K562 (cell line): ENCODE measurements at regions not wholly inside any gene's neighbourhood (a gene's known extent, or its start where the extent isn't known, plus 50 kb on each side); places are given as distances from the start of the nearest gene placed in this dataset.
A peak's percentile ranks its signal among the peaks of the same experiment; 100 is the strongest.

Source experiments
- ATAC-seq: fragments of 200-7000 bp; cut with Tn5 transposase; 3 replicates; pipeline ENCODE4 v1.9.1; 2020; ENCODE audit warnings: moderate library complexity
- BruUV-seq: library from RNA; stranded (reverse); fragments of 400-500 nt; replicated peaks from 2 replicates; lab custom pipeline; 2021; lab: Mats Ljungman, UMichigan
- CTCF ChIA-PET: fragments of 300-600 bp; formaldehyde crosslinking; extraction: SDS; loops from one replicate; lab custom pipeline; 2021; ENCODE audit warnings: low intra/inter-chr PET ratio; lab: Yijun Ruan, JAX
- POLR2A ChIA-PET: fragments of 300-600, 350-650 bp; sonication (Branson Sonifier 250); formaldehyde crosslinking; extraction: SDS; loops from one replicate; lab custom pipeline; 2021; ENCODE audit warnings: antibody characterized with exemption, inconsistent platforms; lab: Yijun Ruan, JAX
- DNase-seq, 4 experiments: peaks; one replicate each; pipeline versions ENCODE4 v3.0.0 to v3.0.0-alpha.2; 2011 to 2018; ENCODE audit warnings: low spot score in 3 of 4, mixed read lengths in 3 of 4; ENCODE audit errors: extremely low read depth in 1 of 4
- FAIRE-seq: peaks from 2 replicates; lab custom pipeline; 2011; peaks lifted over from hg19 to GRCh38; lab: Jason Lieb, UNC
- H2AFZ ChIP-seq: 2 replicates; pipeline ENCODE4 v1.6.0; 2011; ENCODE audit warnings: low read depth, low read length, control low read depth, inconsistent platforms
- H3K27ac ChIP-seq: fragments of 200-600 bp; 3 replicates; pipeline ENCODE4 v1.8.0; 2011; ENCODE audit warnings: low read depth, mild to moderate bottlenecking, control low read depth, inconsistent platforms, low read length, moderate library complexity, mixed read lengths; ENCODE audit errors: extremely low read depth
- H3K27me3 ChIP-seq, 2 experiments: fragments of 300-600 bp in 1 of 2; 2 replicates in 1 of 2; 3 replicates in 1 of 2; pipeline versions ENCODE4 v1.6.0 to v1.8.0; 2011; ENCODE audit warnings: inconsistent platforms in 2 of 2, low read length in 2 of 2, mild to moderate bottlenecking in 1 of 2, mixed read lengths in 1 of 2, moderate library complexity in 1 of 2; ENCODE audit not compliant: control insufficient read depth in 2 of 2, insufficient read depth in 2 of 2
- H3K36me3 ChIP-seq: fragments of 300-600 bp; 3 replicates; pipeline ENCODE4 v1.8.0; 2011; ENCODE audit warnings: mild to moderate bottlenecking, low read length, inconsistent platforms; ENCODE audit not compliant: control insufficient read depth, insufficient read depth
- H3K4me1 ChIP-seq, 2 experiments: fragments of 200-600 bp in 1 of 2; replicated peaks in 1 of 2; 2 replicates in 1 of 2; 3 replicates in 1 of 2; pipeline versions ENCODE4 v1.5.1 to v1.8.0; 2011; ENCODE audit warnings: inconsistent platforms in 2 of 2, low read length in 2 of 2, mild to moderate bottlenecking in 1 of 2, mixed read lengths in 1 of 2, moderate library complexity in 1 of 2; ENCODE audit not compliant: control insufficient read depth in 2 of 2, insufficient read depth in 2 of 2
- H3K4me2 ChIP-seq: 2 replicates; pipeline ENCODE4 v1.6.1; 2011; ENCODE audit warnings: low read length, control low read depth, inconsistent platforms, mixed read lengths; ENCODE audit not compliant: insufficient read depth
- H3K4me3 ChIP-seq: fragments of 200-600 bp; sonication (generic), shearing (Covaris generic); 2 replicates; pipeline ENCODE4 v1.5.1; 2016; ENCODE audit warnings: control low read depth, inconsistent platforms
- H3K79me2 ChIP-seq: fragments of 200-600 bp; 3 replicates; pipeline ENCODE4 v1.8.0; 2011; ENCODE audit warnings: low read length, inconsistent platforms; ENCODE audit not compliant: control insufficient read depth, insufficient read depth
- H3K9ac ChIP-seq, 2 experiments: 2 replicates each; pipeline versions ENCODE4 v1.6.0 to v1.6.1; 2011; ENCODE audit warnings: low read depth in 2 of 2, low read length in 2 of 2, control low read depth in 1 of 2, inconsistent platforms in 1 of 2, mild to moderate bottlenecking in 1 of 2, mixed read lengths in 1 of 2; ENCODE audit not compliant: insufficient read depth in 1 of 2
- H3K9me1 ChIP-seq: one replicate; pipeline ENCODE4 v1.6.0; 2011; ENCODE audit warnings: inconsistent platforms, mild to moderate bottlenecking, low read length, moderate library complexity; ENCODE audit not compliant: control insufficient read depth, insufficient read depth
- H3K9me3 ChIP-seq: replicated peaks from 2 replicates; pipeline ENCODE4 v1.5.1; 2011; ENCODE audit warnings: low read depth, low read length, inconsistent platforms; ENCODE audit not compliant: control insufficient read depth, insufficient read depth
- H4K20me1 ChIP-seq: replicated peaks from 2 replicates; pipeline ENCODE4 v1.6.1; 2011; ENCODE audit warnings: low read length, inconsistent platforms, mixed read lengths; ENCODE audit not compliant: control insufficient read depth, insufficient read depth
- BRF1 ChIP-seq: IDR thresholded peaks from 3 replicates; pipeline ENCODE4 v1.6.1; 2011; ENCODE audit warnings: borderline replicate concordance, mild to moderate bottlenecking; ENCODE audit not compliant: insufficient read length; ENCODE audit errors: extremely low read depth
- CBFB ChIP-seq: sonication (generic); formaldehyde crosslinking; IDR thresholded peaks from 2 replicates; pipeline ENCODE4 v1.4.0; 2020; ENCODE audit warnings: mild to moderate bottlenecking, missing genetic modification reagents
- MEF2D ChIP-seq: conservative IDR thresholded peaks from 2 replicates; pipeline ENCODE4 v1.6.1; 2016; ENCODE audit warnings: low read depth, missing genetic modification characterization, missing compliant biosample characterization
- NCOA2 ChIP-seq, 2 experiments: fragments of 450-650 bp; IDR thresholded peaks; 2 replicates each; pipeline ENCODE4 v1.6.1; 2018; ENCODE audit warnings: mild to moderate bottlenecking in 2 of 2, moderate library complexity in 1 of 2; ENCODE audit not compliant: partially characterized antibody in 2 of 2
- NFRKB ChIP-seq: fragments of 450-650 bp; IDR thresholded peaks from 2 replicates; pipeline ENCODE4 v1.6.1; 2016; ENCODE audit warnings: low read depth
- TSC22D4 ChIP-seq: fragments of 450-650 bp; IDR thresholded peaks from 2 replicates; pipeline ENCODE4 v1.6.1; 2016; ENCODE audit warnings: missing genetic modification characterization, missing biosample characterization, control low read depth
- ZNF24 ChIP-seq: fragments of 450-650 bp; IDR thresholded peaks from 2 replicates; pipeline ENCODE4 v1.6.1; 2016
- WGBS: fragments of 100-300 bp; shearing (Covaris generic); methylation state at CpG from one replicate; pipeline ENCODE4 v1.1.6; 2016; ENCODE audit warnings: low coverage, mixed read lengths; ENCODE audit not compliant: insufficient coverage; ENCODE audit errors: missing lambda C conversion rate; 5-methylcytosine and 5-hydroxymethylcytosine counted together
- in situ Hi-C: fragments of 300-500 bp; cut with MboI; formaldehyde crosslinking; loops from 4 replicates; pipeline ENCODE4 v1.15.0; 2018; ENCODE audit warnings: inconsistent platforms, mixed read lengths
- intact Hi-C: fragments of 100-400 bp; cut with micrococcal nuclease; formaldehyde crosslinking; loops from 2 replicates; pipeline ENCODE4 v1.14.2; 2022
- TF ChIP-seq, protein P1 (sequence below): fragments of 250-450 bp; sonication (Bioruptor Pico); IDR thresholded peaks from 2 replicates; pipeline ENCODE4 v1.8.0; 2021; ENCODE audit warnings: moderate library complexity, mild to moderate bottlenecking, inconsistent platforms
- TF ChIP-seq, protein P2 (sequence below): fragments of 250-450 bp; sonication (Bioruptor Pico); IDR thresholded peaks from 2 replicates; pipeline ENCODE4 v1.5.1; 2021; ENCODE audit warnings: mild to moderate bottlenecking
- TF ChIP-seq, protein P3 (sequence below): fragments of 450-650 bp; IDR thresholded peaks from 2 replicates; pipeline ENCODE4 v1.6.1; 2018; ENCODE audit warnings: mild to moderate bottlenecking, low read depth; ENCODE audit not compliant: partially characterized antibody
- TF ChIP-seq, protein P4 (sequence below), 2 experiments: IDR thresholded peaks; 2 replicates each; pipeline ENCODE4 v1.6.1; 2011; ENCODE audit warnings: borderline replicate concordance in 1 of 2, control low read depth in 1 of 2, low read depth in 1 of 2, low read length in 1 of 2, mild to moderate bottlenecking in 1 of 2, mixed read lengths in 1 of 2, moderate library complexity in 1 of 2; ENCODE audit not compliant: insufficient read depth in 1 of 2, insufficient read length in 1 of 2, poor library complexity in 1 of 2, severe bottlenecking in 1 of 2; ENCODE audit errors: extremely low read depth in 1 of 2
- TF ChIP-seq, protein P5 (sequence below): sonication (generic); formaldehyde crosslinking; IDR thresholded peaks from 2 replicates; pipeline ENCODE4 v1.8.1; 2023; ENCODE audit warnings: mild to moderate bottlenecking, missing genetic modification reagents

DNA sequence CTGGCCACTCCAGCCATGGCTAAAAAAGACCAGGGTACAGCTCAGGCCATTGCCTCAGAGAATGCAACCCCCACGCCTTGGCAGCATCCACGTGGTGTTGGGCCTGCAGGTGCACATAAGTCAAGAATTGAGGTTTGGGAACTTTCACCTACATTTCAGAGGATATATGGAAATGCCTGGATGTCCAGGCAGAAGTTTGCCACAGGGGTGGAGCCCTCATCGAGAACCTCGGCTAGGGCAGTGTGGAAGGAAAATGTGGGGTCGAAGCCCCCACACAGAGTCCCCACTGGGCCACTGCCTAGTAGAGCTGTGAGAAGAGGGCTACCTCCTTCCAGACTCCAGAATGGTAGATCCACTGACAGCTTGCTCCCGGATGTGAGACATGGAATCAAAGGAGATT lies 477.3 kb downstream of the LPIN1 start:
- H3K9me1 ChIP-seq, result no peaks in the 10 kb centered on the region
- no peak overlapping the region for H3K9ac ChIP-seq
- intact Hi-C loops, result no loop called here
- no peak overlapping the region for H2AFZ ChIP-seq
- peak in 1 of 4 experiments; percentile 28 for DNase-seq
- no peak for ATAC-seq
- no peaks in the 10 kb centered on the region for H3K79me2 ChIP-seq
- no peak overlapping the region for H3K4me3 ChIP-seq
- POLR2A ChIA-PET, result interaction anchor here (0.6 kb wide), 1 partner anchor 134 kb away, joined by 3 read pairs; no protein-coding TSS in a partner anchor
- H3K4me2 ChIP-seq, result no peak overlapping the region
- CTCF ChIA-PET, result no interaction called here
- no TSS peak for BruUV-seq
- 55% methylated on average over 6 of the region's 6 CpGs for WGBS
- FAIRE-seq, result no peak
- H3K36me3 ChIP-seq, result no peaks in the 10 kb centered on the region
- H4K20me1 ChIP-seq, result no peaks in the 10 kb centered on the region
- no peaks in the 10 kb centered on the region for H3K27me3 ChIP-seq
- H3K4me1 ChIP-seq, result no peaks in the 10 kb centered on the region
- in situ Hi-C loops, result no loop called here
- H3K27ac ChIP-seq, result no peak overlapping the region
- H3K9me3 ChIP-seq, result peaks cover 13% of the 10 kb centered on the region
- no peak for TF ChIP-seq TSC22D4
- no peak for TF ChIP-seq NCOA2 (IDR thresholded peaks at IDR 0.05; ENCODE audit: partially characterized antibody in 2 of 2)
- TF ChIP-seq ZNF24, result no peak
- TF ChIP-seq, protein P1, sequence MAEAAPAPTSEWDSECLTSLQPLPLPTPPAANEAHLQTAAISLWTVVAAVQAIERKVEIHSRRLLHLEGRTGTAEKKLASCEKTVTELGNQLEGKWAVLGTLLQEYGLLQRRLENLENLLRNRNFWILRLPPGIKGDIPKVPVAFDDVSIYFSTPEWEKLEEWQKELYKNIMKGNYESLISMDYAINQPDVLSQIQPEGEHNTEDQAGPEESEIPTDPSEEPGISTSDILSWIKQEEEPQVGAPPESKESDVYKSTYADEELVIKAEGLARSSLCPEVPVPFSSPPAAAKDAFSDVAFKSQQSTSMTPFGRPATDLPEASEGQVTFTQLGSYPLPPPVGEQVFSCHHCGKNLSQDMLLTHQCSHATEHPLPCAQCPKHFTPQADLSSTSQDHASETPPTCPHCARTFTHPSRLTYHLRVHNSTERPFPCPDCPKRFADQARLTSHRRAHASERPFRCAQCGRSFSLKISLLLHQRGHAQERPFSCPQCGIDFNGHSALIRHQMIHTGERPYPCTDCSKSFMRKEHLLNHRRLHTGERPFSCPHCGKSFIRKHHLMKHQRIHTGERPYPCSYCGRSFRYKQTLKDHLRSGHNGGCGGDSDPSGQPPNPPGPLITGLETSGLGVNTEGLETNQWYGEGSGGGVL (CRISPR knock-in tag), result no peak
- TF ChIP-seq NFRKB, result no peak
- TF ChIP-seq, protein P2, sequence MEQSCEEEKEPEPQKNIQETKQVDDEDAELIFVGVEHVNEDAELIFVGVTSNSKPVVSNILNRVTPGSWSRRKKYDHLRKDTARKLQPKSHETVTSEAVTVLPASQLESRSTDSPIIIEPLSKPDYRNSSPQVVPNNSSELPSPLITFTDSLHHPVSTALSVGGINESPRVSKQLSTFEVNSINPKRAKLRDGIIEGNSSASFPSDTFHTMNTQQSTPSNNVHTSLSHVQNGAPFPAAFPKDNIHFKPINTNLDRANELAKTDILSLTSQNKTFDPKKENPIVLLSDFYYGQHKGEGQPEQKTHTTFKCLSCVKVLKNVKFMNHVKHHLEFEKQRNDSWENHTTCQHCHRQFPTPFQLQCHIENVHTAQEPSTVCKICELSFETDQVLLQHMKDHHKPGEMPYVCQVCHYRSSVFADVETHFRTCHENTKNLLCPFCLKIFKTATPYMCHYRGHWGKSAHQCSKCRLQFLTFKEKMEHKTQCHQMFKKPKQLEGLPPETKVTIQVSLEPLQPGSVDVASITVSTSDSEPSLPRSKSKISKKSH (CRISPR knock-in tag), result 0 out of 2 replicates have a peak, but pooled peaks have one; percentile 54
- no peak for TF ChIP-seq BRF1
- no peak for TF ChIP-seq CBFB (CRISPR knock-in tag)
- TF ChIP-seq, protein P3, sequence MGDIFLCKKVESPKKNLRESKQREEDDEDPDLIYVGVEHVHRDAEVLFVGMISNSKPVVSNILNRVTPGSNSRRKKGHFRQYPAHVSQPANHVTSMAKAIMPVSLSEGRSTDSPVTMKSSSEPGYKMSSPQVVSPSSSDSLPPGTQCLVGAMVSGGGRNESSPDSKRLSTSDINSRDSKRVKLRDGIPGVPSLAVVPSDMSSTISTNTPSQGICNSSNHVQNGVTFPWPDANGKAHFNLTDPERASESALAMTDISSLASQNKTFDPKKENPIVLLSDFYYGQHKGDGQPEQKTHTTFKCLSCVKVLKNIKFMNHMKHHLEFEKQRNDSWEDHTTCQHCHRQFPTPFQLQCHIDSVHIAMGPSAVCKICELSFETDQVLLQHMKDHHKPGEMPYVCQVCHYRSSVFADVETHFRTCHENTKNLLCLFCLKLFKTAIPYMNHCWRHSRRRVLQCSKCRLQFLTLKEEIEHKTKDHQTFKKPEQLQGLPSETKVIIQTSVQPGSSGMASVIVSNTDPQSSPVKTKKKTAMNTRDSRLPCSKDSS, result peak; percentile 80
- TF ChIP-seq, protein P4, sequence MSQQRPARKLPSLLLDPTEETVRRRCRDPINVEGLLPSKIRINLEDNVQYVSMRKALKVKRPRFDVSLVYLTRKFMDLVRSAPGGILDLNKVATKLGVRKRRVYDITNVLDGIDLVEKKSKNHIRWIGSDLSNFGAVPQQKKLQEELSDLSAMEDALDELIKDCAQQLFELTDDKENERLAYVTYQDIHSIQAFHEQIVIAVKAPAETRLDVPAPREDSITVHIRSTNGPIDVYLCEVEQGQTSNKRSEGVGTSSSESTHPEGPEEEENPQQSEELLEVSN (IDR thresholded peaks at IDR 0.05; ENCODE audit: borderline replicate concordance in 1 of 2, extremely low read depth in 1 of 2, insufficient read depth in 1 of 2, insufficient read length in 1 of 2, low read depth in 1 of 2, low read length in 1 of 2, poor library complexity in 1 of 2, severe bottlenecking in 1 of 2), result no peak
- TF ChIP-seq, protein P5, sequence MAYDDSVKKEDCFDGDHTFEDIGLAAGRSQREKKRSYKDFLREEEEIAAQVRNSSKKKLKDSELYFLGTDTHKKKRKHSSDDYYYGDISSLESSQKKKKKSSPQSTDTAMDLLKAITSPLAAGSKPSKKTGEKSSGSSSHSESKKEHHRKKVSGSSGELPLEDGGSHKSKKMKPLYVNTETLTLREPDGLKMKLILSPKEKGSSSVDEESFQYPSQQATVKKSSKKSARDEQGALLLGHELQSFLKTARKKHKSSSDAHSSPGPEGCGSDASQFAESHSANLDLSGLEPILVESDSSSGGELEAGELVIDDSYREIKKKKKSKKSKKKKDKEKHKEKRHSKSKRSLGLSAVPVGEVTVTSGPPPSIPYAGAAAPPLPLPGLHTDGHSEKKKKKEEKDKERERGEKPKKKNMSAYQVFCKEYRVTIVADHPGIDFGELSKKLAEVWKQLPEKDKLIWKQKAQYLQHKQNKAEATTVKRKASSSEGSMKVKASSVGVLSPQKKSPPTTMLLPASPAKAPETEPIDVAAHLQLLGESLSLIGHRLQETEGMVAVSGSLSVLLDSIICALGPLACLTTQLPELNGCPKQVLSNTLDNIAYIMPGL (CRISPR knock-in tag), result no peak
- no peak for TF ChIP-seq MEF2D (tag)
